ENCODE measurements at regions not wholly inside any gene's neighbourhood (a gene's known extent, or its start where the extent isn't known, plus 50 kb on each side); places are given as distances from the start of the nearest gene placed in this dataset.

GRCh38 chr1:181204530-181204929, 116.0 kb downstream of the IER5 start:
- DNase-seq, result peak; percentile 28
- Histone ChIP-seq H3K9me3 (ENCODE audit: low read length) (no peaks in the 10 kb centered on the region), H3K27me3 (ENCODE audit: low read length) (no peaks in the 10 kb centered on the region), H3K36me3 (ENCODE audit: insufficient read depth, low read length) (no peaks in the 10 kb centered on the region), H3K79me2 (ENCODE audit: low read length) (no peaks in the 10 kb centered on the region), H4K20me1 (ENCODE audit: insufficient read depth, low read depth, low read length) (peaks cover 4% of the 10 kb centered on the region; the same call in 1 of the 2 replicates), H3K9ac (ENCODE audit: low read length) (no peak overlapping the region), H3K9me2 (replicated peaks; ENCODE audit: insufficient read depth, low read length) (no peaks in the 10 kb centered on the region), H3K4me1 (ENCODE audit: low read length) (peaks cover 14% of the 10 kb centered on the region), H3K4me2 (ENCODE audit: low read depth, low read length, poor library complexity, severe bottlenecking) (no peak overlapping the region), H2AFZ (ENCODE audit: low read length) (no peak overlapping the region), H3K4me3 (ENCODE audit: low read length) (no peak overlapping the region), H3K27ac (ENCODE audit: low read length) (no peak overlapping the region)

- H2AFZ ChIP-seq (ENCODE audit: low read length), result no peak overlapping the region
- no peaks in the 10 kb centered on the region for H3K9me3 ChIP-seq (ENCODE audit: low read length)
- peaks cover 14% of the 10 kb centered on the region for H3K4me1 ChIP-seq (ENCODE audit: low read length)
- no peaks in the 10 kb centered on the region for H3K79me2 ChIP-seq (ENCODE audit: low read length)
- H3K36me3 ChIP-seq (ENCODE audit: insufficient read depth, low read length), result no peaks in the 10 kb centered on the region
- peak; percentile 40 for DNase-seq
- no peaks in the 10 kb centered on the region for H3K27me3 ChIP-seq (ENCODE audit: low read length)
- peaks cover 4% of the 10 kb centered on the region; the same call in 1 of the 2 replicates for H4K20me1 ChIP-seq (ENCODE audit: insufficient read depth, low read depth, low read length)
- H3K4me3 ChIP-seq (ENCODE audit: low read length), result no peak overlapping the region
- H3K9ac ChIP-seq (ENCODE audit: low read length), result no peak overlapping the region
- H3K4me2 ChIP-seq (ENCODE audit: low read depth, low read length, poor library complexity, severe bottlenecking), result no peak overlapping the region
- no peaks in the 10 kb centered on the region for H3K9me2 ChIP-seq (replicated peaks; ENCODE audit: insufficient read depth, low read length)
- no peak overlapping the region for H3K27ac ChIP-seq (ENCODE audit: low read length)
Measured at GRCh38 chr1:181205901-181206300, 117.4 kb downstream of the IER5 start.

- no peaks in the 10 kb centered on the region for H3K9me2 ChIP-seq (replicated peaks; ENCODE audit: insufficient read depth, low read length)
- no peak overlapping the region for H2AFZ ChIP-seq (ENCODE audit: low read length)
- no peaks in the 10 kb centered on the region for H3K9me3 ChIP-seq (ENCODE audit: low read length)
- H3K4me3 ChIP-seq (ENCODE audit: low read length), result no peak overlapping the region
- H3K36me3 ChIP-seq (ENCODE audit: insufficient read depth, low read length), result no peaks in the 10 kb centered on the region
- no peak overlapping the region for H3K9ac ChIP-seq (ENCODE audit: low read length)
- peaks cover 14% of the 10 kb centered on the region for H3K4me1 ChIP-seq (ENCODE audit: low read length)
- H3K4me2 ChIP-seq (ENCODE audit: low read depth, low read length, poor library complexity, severe bottlenecking), result no peak overlapping the region
- H3K27me3 ChIP-seq (ENCODE audit: low read length), result no peaks in the 10 kb centered on the region
- no peaks in the 10 kb centered on the region for H3K79me2 ChIP-seq (ENCODE audit: low read length)
- H4K20me1 ChIP-seq (ENCODE audit: insufficient read depth, low read depth, low read length), result peaks cover 4% of the 10 kb centered on the region; the same call in 1 of the 2 replicates
- H3K27ac ChIP-seq (ENCODE audit: low read length), result no peak overlapping the region
- DNase-seq, result peak; percentile 17
Measured at GRCh38 chr1:181206513-181206912, 118.0 kb downstream of the IER5 start.

- DNase-seq, result peak; percentile 19
- Histone ChIP-seq H4K20me1 (ENCODE audit: insufficient read depth, low read depth, low read length) (peaks cover 4% of the 10 kb centered on the region; the same call in 1 of the 2 replicates), H3K4me3 (ENCODE audit: low read length) (no peak overlapping the region), H2AFZ (ENCODE audit: low read length) (no peak overlapping the region), H3K27ac (ENCODE audit: low read length) (no peak overlapping the region), H3K4me1 (ENCODE audit: low read length) (peaks cover 14% of the 10 kb centered on the region), H3K9ac (ENCODE audit: low read length) (no peak overlapping the region), H3K9me2 (replicated peaks; ENCODE audit: insufficient read depth, low read length) (no peaks in the 10 kb centered on the region), H3K4me2 (ENCODE audit: low read depth, low read length, poor library complexity, severe bottlenecking) (peak overlapping the region; percentile 34), H3K79me2 (ENCODE audit: low read length) (no peaks in the 10 kb centered on the region), H3K9me3 (ENCODE audit: low read length) (no peaks in the 10 kb centered on the region), H3K36me3 (ENCODE audit: insufficient read depth, low read length) (no peaks in the 10 kb centered on the region), H3K27me3 (ENCODE audit: low read length) (no peaks in the 10 kb centered on the region)
Measured at GRCh38 chr1:181206979-181207790, 118.7 kb downstream of the IER5 start.

- H3K79me2 ChIP-seq (ENCODE audit: low read length), result no peaks in the 10 kb centered on the region
- H3K9me3 ChIP-seq (ENCODE audit: low read length), result no peaks in the 10 kb centered on the region
- DNase-seq, result peak; percentile 66
- no peak overlapping the region for H2AFZ ChIP-seq (ENCODE audit: low read length)
- no peaks in the 10 kb centered on the region for H3K36me3 ChIP-seq (ENCODE audit: insufficient read depth, low read length)
- no peak overlapping the region for H3K9ac ChIP-seq (ENCODE audit: low read length)
- H3K4me3 ChIP-seq (ENCODE audit: low read length), result no peak overlapping the region
- peaks cover 4% of the 10 kb centered on the region; the same call in 1 of the 2 replicates for H4K20me1 ChIP-seq (ENCODE audit: insufficient read depth, low read depth, low read length)
- peak overlapping the region; percentile 34 for H3K4me2 ChIP-seq (ENCODE audit: low read depth, low read length, poor library complexity, severe bottlenecking)
- H3K4me1 ChIP-seq (ENCODE audit: low read length), result peaks cover 14% of the 10 kb centered on the region
- no peaks in the 10 kb centered on the region for H3K9me2 ChIP-seq (replicated peaks; ENCODE audit: insufficient read depth, low read length)
- H3K27ac ChIP-seq (ENCODE audit: low read length), result no peak overlapping the region
- H3K27me3 ChIP-seq (ENCODE audit: low read length), result no peaks in the 10 kb centered on the region
Measured at GRCh38 chr1:181208083-181208482, 119.6 kb downstream of the IER5 start.

- Histone ChIP-seq H3K9me2 (replicated peaks; ENCODE audit: insufficient read depth, low read length) (no peaks in the 10 kb centered on the region), H3K4me3 (ENCODE audit: low read length) (no peak overlapping the region), H2AFZ (ENCODE audit: low read length) (no peak overlapping the region), H3K9me3 (ENCODE audit: low read length) (no peaks in the 10 kb centered on the region), H4K20me1 (ENCODE audit: insufficient read depth, low read depth, low read length) (peaks cover 4% of the 10 kb centered on the region; the same call in 1 of the 2 replicates), H3K79me2 (ENCODE audit: low read length) (no peaks in the 10 kb centered on the region), H3K36me3 (ENCODE audit: insufficient read depth, low read length) (no peaks in the 10 kb centered on the region), H3K27me3 (ENCODE audit: low read length) (no peaks in the 10 kb centered on the region), H3K27ac (ENCODE audit: low read length) (no peak overlapping the region), H3K4me2 (ENCODE audit: low read depth, low read length, poor library complexity, severe bottlenecking) (no peak overlapping the region), H3K9ac (ENCODE audit: low read length) (no peak overlapping the region), H3K4me1 (ENCODE audit: low read length) (peaks cover 14% of the 10 kb centered on the region)
- DNase-seq, result no peak
Measured at GRCh38 chr1:181208967-181209366, 120.5 kb downstream of the IER5 start.

- Histone ChIP-seq H3K27ac (ENCODE audit: low read length) (no peak overlapping the region), H3K4me2 (ENCODE audit: low read depth, low read length, poor library complexity, severe bottlenecking) (no peak overlapping the region), H3K4me3 (ENCODE audit: low read length) (no peak overlapping the region), H3K4me1 (ENCODE audit: low read length) (peaks cover 5% of the 10 kb centered on the region), H3K9me2 (replicated peaks; ENCODE audit: insufficient read depth, low read length) (no peaks in the 10 kb centered on the region), H4K20me1 (ENCODE audit: insufficient read depth, low read depth, low read length) (no peaks in the 10 kb centered on the region), H2AFZ (ENCODE audit: low read length) (no peak overlapping the region), H3K36me3 (ENCODE audit: insufficient read depth, low read length) (no peaks in the 10 kb centered on the region), H3K79me2 (ENCODE audit: low read length) (no peaks in the 10 kb centered on the region), H3K9ac (ENCODE audit: low read length) (no peak overlapping the region), H3K27me3 (ENCODE audit: low read length) (no peaks in the 10 kb centered on the region), H3K9me3 (ENCODE audit: low read length) (no peaks in the 10 kb centered on the region)
- DNase-seq, result no peak
Measured at GRCh38 chr1:181213056-181213455, 124.6 kb downstream of the IER5 start.

GRCh38 chr1:181216591-181216994, 128.1 kb downstream of the IER5 start:
- Histone ChIP-seq H3K9me3 (ENCODE audit: low read length) (no peaks in the 10 kb centered on the region), H3K9me2 (replicated peaks; ENCODE audit: insufficient read depth, low read length) (no peaks in the 10 kb centered on the region), H3K4me2 (ENCODE audit: low read depth, low read length, poor library complexity, severe bottlenecking) (no peak overlapping the region), H4K20me1 (ENCODE audit: insufficient read depth, low read depth, low read length) (no peaks in the 10 kb centered on the region), H3K36me3 (ENCODE audit: insufficient read depth, low read length) (no peaks in the 10 kb centered on the region), H2AFZ (ENCODE audit: low read length) (no peak overlapping the region), H3K27ac (ENCODE audit: low read length) (no peak overlapping the region), H3K4me3 (ENCODE audit: low read length) (no peak overlapping the region), H3K27me3 (ENCODE audit: low read length) (no peaks in the 10 kb centered on the region), H3K4me1 (ENCODE audit: low read length) (no peaks in the 10 kb centered on the region), H3K79me2 (ENCODE audit: low read length) (no peaks in the 10 kb centered on the region), H3K9ac (ENCODE audit: low read length) (no peak overlapping the region)
- DNase-seq, result no peak

All from Karpas-422 (cell line).